HG02759 (cell line): ENCODE measurements at regions not wholly inside any gene's neighbourhood (a gene's known extent, or its start where the extent isn't known, plus 50 kb on each side); places are given as distances from the start of the nearest gene placed in this dataset.

Source experiments
- ATAC-seq: cut with Tn5 transposase; IDR thresholded peaks from one replicate; pipeline ENCODE4 v1.9.1; 2021; ENCODE audit warnings: mild to moderate bottlenecking, moderate library complexity; ENCODE audit not compliant: unreplicated experiment

DNA sequence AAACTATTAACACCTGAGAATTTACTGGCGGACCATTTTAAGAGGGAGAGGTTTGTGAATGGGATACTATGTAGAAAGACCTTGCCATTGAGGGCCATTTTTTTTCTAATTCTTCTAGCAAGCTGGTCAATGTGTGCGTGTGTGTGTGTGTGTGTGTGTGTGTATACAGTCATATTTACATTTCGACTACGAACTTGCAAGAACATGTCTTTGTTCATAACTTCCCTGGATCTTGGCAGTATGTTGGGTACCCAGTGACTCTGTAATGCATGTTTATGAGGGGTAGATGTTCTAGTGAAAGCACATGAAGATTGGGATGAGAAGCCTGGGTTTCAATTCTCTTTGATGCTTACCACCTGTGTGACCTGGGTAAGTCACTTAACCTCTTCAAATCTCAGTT lies 133.6 kb downstream of the UBE2E3 start:
- no peak for ATAC-seq

DNA sequence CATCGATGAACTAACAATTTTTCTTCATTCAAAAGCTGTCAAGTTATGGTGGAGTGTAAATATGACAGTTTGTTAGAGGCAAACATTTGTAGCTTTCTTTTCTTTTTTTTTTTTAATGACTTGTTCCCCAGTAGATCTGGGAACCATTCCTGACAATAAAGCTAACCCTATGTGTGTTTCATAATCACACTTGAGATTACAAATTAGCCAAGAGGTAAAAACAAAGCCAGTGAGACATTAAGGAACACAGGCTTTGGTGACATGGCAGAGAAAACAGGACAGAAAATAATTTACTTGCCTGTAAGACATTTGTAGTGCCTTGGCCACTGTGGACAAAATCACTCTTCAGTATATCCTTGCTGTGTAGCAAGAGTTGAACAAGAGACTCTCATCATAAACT lies 135.9 kb downstream of the UBE2E3 start:
- ATAC-seq: no peak

DNA sequence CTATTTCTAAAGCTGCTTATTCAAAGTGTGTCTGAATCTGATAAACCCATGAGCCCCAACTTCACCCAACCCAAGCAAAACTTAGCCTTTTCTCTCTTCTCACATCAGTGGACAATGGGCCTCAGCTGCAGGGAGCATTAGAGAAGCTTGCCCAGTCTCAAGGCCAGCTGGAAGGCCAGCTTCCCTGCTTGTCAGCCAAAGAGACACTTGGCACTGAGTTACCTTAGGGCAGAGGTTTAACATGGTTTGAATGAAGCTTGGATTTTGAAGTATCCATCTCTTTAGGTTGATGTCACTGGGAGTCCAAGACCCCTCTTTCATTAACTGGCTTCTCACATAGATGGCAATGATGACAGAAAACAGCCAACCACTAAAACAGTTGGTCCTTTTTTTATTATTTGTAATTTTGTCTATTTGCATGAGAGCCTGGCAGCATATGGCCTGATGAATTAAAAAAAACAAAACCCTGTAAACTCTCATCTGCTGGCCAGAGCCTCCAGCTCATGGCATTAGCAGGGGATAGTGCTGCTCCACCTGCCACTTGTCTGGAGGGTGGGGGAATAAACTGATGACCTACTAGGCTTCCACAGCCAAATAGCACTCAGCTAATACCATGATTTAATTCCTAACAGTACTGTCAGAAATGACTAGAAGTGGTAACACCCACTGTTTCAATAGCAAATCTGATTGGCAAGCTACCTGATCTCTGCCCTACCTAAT lies 137.0 kb downstream of the UBE2E3 start:
- no peak for ATAC-seq

DNA sequence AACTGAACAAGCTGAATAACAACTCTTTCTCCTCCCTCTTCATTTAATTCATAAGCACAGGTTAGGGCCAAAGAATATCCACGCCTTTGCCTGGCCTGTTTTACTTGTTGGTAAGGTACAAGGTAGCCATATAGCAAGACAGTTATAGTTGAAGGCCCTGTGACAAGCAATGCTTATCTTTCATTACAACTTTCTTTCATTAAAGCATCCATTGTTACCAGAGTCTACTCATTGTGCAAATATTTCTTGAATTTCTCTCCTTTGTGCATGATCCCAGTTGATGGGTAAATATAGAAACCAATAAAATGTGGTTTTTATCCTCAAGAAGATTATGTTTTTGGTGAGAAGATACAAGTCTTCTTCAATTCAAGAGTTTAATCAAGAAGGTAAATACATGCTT lies 140.2 kb downstream of the UBE2E3 start:
- no peak for ATAC-seq

DNA sequence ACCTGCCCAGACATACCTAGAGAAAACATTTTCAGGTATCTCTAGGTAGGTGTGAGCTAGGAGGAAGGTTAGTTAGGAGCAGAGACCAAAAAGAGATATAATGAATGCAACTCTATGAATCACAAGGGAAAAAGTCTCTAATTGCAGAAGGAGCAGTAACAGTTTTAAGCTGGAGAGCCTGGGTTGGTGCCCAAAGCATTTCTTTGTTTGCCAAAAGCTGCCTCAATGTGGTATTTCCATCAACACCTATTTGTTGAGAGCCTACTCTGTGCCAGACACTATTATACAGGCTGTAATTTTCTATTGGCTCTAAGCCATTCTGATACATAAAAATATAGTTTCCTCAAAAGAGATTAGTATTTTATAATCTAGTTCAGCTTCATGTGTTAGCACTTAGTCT lies 141.6 kb downstream of the UBE2E3 start:
- ATAC-seq: no peak

DNA sequence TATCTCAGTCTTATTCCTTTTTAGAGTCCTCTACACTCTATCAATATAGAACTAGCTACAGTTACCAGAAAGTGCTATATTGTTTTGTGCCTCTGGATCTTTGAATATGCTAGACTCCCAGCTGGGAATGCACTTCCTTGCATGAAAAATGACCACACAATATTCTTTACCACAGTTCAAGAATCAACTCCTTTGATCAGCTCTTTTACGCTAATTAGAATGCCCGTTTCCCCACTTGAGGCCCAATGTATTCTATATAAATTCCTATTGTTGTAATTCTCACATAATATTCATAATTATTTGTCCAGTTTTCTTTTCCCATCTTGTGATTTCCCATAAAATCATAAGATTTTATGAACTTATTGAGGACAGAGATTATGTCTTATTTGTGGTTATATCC lies 142.2 kb downstream of the UBE2E3 start:
- no peak for ATAC-seq

DNA sequence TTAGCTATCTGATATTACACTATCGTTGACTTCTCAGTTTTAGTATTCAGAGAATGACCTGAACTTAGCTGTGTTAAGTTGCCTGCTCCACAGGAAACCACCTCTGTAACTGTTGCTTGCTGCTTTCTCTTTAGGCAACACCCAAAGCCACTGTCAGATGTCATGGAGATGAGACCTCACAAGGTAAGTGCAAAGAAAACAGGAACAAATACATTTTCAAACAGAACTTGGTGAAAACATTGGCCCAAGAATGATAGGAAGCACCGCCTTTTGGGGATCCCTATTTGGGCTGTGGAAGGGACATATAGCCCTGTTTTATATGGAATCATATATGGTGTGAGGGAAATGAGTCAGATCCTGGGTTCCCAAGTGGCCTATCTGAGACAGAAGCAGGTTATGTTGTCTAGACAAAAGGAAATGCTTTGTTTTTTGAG lies 143.4 kb downstream of the UBE2E3 start:
- ATAC-seq: peak; percentile 88

DNA sequence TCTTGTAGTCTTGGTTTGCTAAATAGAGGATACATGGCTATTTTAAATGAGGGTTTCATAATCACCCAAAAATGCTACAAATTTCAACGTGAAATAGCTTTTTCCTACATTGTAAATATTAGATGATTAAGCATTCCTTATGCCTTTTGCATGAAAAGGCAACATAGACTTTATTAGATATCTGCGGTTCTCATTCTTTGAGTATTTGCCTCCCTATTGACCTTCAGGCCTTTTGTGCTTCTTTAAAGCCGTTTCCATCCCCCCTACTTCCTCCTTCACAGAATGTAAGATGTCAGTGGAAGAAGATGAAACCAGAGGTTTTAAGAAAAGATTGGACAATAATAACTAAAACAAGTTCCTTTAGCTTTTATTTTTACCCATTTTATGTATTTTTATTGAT lies 144.1 kb downstream of the UBE2E3 start:
- ATAC-seq: no peak

DNA sequence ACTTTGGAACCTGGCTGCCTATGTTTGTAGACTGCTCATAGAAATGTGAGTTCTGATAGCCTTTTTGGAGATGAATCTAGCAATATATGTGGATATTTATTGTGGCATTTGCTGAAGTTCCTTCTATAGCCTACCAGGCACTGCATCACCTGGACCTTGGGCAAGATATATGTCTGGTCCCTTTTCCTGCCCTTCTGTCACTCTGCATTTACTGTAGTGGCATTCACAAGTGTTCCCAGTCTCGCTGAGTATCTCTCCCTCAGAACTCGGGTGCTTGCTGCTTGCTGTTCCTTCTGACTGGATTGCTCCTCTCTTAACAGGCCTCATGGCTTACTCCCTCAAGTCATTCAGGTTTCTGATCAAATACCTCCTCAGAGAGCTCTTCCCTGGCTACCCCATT lies 145.0 kb downstream of the UBE2E3 start:
- ATAC-seq: no peak

DNA sequence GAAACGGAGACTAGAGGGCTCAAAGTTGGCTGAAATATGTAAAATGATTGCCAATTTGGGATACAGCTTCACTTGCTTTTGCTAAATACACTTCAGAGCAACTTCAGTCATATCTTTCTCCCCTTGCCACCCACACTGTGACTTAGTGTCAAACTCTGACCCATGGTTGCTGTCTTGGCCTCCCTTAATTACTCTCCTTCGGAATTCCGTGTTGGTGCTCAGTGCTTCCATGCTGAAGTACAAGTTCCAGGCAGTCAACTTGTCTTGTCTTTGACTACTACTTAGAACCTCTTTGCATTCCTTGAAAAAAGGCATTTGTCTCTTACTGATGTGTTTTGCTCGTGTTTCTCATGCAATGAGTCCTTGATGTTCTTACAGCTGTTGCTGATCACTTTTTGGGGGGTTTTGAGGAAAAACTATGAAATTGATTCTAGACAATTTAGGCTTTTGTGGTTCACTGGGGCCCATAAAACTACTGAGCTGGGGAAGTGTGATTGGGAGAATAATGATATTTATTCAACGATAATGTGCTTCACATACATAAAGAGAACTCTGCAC lies 146.0 kb downstream of the UBE2E3 start:
- ATAC-seq: no peak

DNA sequence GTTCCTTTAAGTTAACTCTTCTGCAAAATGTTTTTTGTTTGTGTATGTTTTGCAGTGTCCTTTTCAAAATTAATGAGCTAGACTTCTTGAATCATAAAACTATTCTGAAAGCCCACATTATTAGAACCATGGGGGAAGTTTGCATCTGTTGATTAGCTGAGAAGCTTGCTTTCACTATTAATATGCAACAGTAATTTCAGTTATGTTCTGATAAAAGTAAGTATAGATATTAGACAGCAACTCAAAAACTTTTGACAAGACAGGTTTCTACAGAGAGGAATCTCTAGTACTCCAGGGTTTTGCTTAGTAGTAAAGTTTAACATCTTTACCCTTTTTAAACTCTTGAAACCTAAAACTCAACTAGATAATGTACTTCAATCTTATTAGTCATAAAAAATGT lies 147.8 kb downstream of the UBE2E3 start:
- ATAC-seq: peak; percentile 75

DNA sequence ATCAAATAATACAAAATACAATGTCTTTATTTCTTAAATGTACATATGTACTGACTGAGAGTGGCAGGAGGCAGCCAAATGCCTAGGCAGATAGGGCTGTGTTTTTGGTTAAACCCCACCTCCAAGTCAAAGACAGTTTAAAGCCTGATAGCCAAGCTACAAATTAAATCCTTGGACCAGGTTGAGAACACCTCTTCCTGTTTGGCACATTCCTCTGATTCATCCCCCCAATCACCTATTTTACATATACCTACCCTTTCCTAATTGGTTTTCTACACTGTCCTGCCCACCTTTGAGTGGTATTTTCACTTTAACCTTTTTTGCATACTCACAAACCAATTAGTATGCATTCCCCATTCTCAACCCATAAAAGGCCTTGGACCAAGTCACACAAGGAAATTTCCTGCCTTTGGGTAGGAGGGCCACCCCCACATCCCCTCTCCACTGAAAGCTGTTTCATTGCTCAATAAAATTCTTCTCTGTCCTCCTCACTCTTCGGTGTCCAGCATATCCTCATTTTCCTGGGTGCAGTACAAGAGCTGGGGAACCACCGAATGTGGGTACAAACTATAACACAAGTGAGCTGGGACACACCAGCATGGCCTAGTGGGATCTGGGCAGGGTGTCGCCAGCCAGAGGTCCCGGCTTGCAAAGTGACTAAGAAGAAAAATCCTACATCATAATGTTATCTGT lies 149.1 kb downstream of the UBE2E3 start:
- ATAC-seq: no peak

DNA sequence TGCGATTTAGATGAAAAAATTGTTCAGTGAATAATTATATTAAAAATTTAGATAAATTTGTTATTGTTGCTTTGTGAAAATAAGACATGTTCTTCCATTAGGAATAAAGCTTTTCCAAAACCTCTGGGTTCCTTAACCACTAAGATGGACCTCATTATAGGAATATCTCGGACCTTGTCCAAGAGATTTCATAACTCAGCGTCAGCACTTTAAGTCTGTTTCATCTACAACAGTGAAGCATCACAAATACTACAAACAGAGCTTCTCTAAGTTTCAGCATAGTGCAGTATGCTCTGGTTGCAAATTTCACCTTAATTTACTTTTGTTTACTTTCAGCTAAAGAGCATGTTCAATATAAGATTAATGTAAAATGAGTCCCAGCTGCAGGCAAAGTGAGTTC lies 150.3 kb downstream of the UBE2E3 start:
- ATAC-seq: no peak

DNA sequence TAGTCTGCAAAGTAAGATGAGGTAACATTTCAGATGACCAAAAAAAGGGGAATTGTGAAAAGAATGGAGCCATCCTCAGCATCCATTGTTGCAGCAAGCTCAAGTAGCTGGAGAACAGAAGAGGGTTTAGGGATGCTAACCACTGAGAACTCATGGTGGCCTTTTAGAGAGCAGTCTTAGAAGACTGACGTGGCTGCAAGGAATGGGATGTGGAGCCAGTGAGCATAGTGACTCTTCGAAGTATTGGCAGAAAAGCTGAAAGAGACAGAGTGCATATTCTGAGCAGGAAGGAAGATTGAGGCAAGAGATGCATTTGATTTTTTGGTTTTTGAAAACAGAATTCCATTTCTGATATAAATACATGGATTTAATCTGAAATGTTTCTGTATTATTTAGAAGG lies 151.2 kb downstream of the UBE2E3 start:
- ATAC-seq: no peak

DNA sequence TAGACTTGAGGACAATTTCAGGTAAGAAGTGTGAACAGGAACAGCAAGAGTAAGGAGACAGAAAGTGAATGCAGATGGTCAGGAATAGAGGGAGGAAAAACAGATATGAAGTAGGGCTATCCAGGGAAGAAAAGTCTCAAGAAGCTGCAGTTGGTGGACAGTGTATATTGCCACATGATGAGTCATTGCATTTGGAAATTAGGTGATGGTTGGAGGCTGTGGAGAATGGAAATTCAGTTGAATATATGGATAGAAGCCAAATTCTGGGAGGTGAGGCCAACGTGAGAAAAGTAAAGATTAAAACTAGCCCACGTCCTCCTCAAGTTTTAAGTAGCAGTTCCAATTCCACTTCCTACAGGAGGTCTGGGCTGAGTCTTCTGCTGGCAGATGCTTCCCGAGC lies 158.4 kb downstream of the UBE2E3 start:
- no peak for ATAC-seq

DNA sequence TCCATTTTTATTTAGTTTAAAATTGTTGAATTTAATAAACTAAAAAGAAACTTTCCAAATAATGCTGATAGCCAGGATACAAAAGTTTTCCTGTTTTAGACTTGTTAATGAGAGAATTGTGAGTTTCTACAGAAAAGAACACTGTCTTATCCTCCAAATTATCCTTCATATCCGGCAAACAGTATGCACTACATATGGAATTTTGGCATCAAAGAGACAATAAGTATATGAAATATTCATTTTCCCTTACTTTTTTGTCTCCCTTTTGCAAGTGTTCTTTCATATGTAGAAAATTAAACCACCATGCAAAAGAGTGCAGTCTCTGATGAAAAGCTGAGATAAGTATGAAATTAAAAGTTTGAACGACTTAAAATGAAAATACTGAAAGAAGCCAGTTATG lies 159.4 kb downstream of the UBE2E3 start:
- no peak for ATAC-seq

DNA sequence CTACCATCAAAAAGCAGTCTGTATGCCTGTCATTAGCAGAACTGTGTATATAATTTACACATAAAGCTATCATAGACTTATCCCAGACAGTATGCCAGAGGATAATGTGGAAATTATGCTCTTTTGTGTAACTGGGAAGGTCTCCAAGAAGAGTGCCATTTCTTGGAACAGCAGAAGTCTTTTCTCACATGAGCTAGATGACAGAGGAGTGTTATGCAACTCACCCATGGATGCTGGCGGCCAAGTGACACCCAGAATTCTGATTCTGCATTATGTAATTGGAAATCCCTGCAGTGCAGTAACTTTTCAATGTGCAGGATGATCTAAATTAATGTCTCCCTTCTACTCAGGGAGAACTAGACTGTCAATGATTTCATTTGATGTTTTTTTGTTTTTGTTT lies 160.0 kb downstream of the UBE2E3 start:
- ATAC-seq: no peak

DNA sequence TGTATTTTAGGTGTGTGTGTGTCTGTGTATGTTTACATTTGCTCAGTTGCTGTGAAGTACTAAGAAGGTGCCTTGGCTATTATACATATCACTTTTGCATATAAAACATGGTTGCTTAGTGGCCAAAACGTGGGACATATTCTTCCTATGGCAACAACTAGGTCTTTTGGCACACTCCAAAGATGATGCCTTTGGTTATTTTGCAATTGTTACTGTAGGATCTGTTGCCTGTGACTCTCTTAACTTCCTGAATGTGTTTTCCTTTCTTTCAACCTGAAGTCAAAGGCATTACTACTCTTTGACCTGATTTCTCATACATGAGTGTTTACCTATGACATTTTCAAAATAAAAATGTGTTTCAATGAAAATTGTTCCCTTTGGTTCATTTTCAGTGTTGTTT lies 160.5 kb downstream of the UBE2E3 start:
- no peak for ATAC-seq

DNA sequence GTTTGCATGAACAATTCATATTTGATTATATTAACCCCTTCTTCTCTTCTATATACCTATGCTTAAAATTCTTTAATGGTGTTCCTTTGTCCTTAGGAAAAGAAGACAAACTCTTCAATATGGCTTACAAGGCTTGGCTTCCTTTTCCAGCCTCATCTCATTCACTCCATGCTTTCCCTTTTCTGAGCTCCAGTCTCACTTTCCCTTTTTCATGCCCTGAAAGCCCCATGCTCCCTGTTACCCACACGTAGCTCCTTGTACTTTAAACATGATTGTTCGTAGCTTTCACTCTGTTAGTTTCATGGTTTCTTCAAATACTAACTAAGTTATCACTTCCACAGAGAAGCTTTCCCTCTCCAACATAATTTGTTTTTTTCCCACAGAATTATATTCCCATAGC lies 161.3 kb downstream of the UBE2E3 start:
- no peak for ATAC-seq

DNA sequence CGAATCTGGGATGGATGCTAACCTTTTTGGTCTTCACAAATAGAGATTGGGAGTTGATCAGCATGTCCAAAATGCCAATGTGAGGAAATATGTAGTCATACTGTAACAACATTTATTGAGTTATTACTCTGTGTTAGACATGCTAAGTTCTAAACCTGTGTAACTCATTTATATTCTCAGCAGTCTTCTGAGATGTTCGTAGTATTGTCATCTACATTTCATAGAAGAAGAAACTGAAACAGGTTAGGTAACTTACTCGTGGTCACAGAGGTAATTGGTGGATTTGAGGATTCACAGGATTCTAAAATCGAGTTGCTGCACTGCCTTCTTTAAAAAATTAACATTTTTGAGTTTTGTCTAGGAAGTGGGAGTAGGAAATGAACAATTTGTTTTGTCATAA lies 162.1 kb downstream of the UBE2E3 start:
- no peak for ATAC-seq

DNA sequence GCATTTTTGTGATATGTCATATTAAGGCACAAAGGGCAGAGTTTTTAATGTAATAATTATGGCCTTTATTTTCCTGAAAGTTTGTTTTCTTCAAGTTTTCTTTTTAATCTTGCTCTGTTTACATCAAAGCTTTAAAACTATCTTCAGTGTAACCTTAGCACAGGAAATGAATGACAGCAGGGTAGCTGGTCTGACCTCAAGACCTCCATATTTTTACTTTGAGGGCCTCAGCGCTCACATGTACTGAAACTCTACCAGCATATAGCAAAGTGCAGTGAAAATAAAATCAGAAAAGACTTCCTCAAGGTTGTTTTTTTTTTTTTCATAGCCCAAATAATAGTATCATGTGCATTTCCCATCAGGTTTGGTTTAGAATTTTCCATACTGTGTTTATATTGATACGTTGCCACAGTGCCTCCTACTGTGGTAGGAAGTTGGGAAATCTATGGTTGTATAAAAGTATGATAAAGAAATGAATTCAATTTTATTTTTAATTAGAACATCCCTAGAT lies 163.4 kb downstream of the UBE2E3 start:
- ATAC-seq: no peak

DNA sequence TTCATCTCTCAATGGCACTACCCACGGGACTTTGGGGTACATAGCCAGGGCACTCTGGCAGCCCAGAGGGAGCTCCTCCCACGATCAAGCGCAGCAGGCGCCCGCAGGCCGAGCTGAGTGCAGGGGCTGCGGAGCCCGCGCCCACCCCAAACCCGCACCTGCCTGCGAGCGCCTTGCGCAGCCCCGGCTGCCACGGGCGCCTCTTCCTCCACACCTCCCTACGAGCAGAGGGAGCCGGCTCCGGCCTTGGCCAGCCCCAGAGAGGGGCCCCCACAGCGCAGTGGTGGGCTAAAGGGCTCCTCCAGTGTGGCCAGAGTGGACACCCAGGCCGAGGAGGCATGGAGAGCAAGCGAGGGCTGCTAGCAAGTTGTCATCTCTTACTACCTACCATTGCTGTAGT lies 165.2 kb downstream of the UBE2E3 start:
- ATAC-seq: no peak
